ENCODE measurements at regions not wholly inside any gene's neighbourhood (a gene's known extent, or its start where the extent isn't known, plus 50 kb on each side); places are given as distances from the start of the nearest gene placed in this dataset.
"Not testable (repeated sequence)": the region's sequence is repeated elsewhere in the genome, so short reads cannot be mapped to it uniquely, and the experiment has no call there.

DNA sequence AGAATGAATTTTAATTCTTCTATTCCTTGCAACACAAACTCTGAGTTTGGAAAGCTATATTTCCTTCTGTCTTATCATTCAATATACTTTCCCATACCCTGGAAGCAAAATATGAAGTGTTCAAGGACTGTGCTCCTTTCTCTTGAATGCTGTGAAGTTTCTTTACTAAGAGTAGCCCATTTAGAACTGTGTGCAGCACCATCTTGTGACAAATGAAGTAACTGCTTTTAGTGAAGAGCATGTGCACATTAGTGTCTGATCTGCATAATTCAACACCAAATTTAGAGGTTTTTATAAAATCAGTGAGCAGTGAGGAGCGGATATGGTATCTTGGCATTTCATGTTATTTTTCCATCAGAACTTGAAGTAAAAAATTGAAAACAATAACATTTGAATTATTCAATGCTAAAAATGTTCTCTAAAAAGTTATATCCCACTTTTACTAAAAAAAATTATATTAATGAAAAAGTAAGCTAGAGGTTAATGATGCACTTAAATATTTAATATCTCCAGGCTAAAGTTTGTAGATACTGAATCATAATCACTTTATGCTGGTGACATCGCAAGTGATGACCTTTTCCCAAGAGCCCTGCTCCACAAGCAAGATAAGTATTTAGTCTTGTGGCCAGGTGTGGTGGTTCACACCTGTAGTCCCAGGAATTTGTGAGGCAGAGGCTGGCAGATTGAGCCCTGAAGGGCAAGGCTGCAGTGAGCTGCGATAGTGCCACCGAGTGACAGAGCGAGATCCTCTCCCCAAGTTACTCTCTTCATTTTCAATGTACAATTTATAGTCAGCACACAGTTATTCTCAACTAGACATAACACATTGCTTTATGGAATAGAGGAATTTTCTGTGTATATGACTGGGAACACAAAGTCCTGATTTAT lies 108.8 kb upstream of the PCLO start:
- Histone ChIP-seq H3K27ac (no peak overlapping the region), H3K4me3 (no peak overlapping the region), H3K36me3 (no peaks in the 10 kb centered on the region), H3K4me1 (peaks cover 0 to 14% (median 7%) of the 10 kb centered on the region in 4 donors), H3K27me3 (no peaks in the 10 kb centered on the region), H3K9me3 (no peaks in the 10 kb centered on the region)
- DNase-seq, result no peak
- TF ChIP-seq POLR2A (IDR thresholded peaks at IDR 0.05) (no peak), POLR2AphosphoS5 (IDR thresholded peaks at IDR 0.05) (no peak), EP300 (IDR thresholded peaks at IDR 0.05; ENCODE audit: low read depth) (no peak)
- TF ChIP-seq, protein P1, sequence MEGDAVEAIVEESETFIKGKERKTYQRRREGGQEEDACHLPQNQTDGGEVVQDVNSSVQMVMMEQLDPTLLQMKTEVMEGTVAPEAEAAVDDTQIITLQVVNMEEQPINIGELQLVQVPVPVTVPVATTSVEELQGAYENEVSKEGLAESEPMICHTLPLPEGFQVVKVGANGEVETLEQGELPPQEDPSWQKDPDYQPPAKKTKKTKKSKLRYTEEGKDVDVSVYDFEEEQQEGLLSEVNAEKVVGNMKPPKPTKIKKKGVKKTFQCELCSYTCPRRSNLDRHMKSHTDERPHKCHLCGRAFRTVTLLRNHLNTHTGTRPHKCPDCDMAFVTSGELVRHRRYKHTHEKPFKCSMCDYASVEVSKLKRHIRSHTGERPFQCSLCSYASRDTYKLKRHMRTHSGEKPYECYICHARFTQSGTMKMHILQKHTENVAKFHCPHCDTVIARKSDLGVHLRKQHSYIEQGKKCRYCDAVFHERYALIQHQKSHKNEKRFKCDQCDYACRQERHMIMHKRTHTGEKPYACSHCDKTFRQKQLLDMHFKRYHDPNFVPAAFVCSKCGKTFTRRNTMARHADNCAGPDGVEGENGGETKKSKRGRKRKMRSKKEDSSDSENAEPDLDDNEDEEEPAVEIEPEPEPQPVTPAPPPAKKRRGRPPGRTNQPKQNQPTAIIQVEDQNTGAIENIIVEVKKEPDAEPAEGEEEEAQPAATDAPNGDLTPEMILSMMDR (IDR thresholded peaks at IDR 0.05), result peak; percentile 20 to 36 (median 25)
- WGBS, 2 donors (ENCODE audit: low coverage in 1 of 2), result 76 to 79% methylated on average over 3 to 5 of the region's 5 CpGs
- in situ Hi-C loops (cut with MboI; ENCODE audit: low pct_ligation_motif_present in 1 of 4, low pct_unique_long_range_greater_than_20kb in 1 of 4, low sequenced_read_pairs in 3 of 4), result loop anchor here in 1 of 4 donors (25.0 kb wide), 1 partner anchor 459 kb away; no protein-coding TSS in a partner anchor
- intact Hi-C loops (cut with DNase I; ENCODE audit: low total_unique reads), result no loop called here

GRCh38 chr7:83270407-83270806 lies 107.7 kb upstream of the PCLO start:
- Histone ChIP-seq H3K4me3 (no peak overlapping the region), H3K9me3 (no peaks in the 10 kb centered on the region), H3K4me1 (peaks cover 0 to 14% (median 7%) of the 10 kb centered on the region in 4 donors), H3K27me3 (no peaks in the 10 kb centered on the region), H3K27ac (no peak overlapping the region), H3K36me3 (no peaks in the 10 kb centered on the region)
- DNase-seq, result no peak
- TF ChIP-seq, protein P1 (IDR thresholded peaks at IDR 0.05), result no peak
- TF ChIP-seq POLR2A (IDR thresholded peaks at IDR 0.05), result no peak
- TF ChIP-seq POLR2AphosphoS5 (IDR thresholded peaks at IDR 0.05), result no peak
- TF ChIP-seq EP300 (IDR thresholded peaks at IDR 0.05; ENCODE audit: low read depth), result no peak
- intact Hi-C loops (cut with DNase I; ENCODE audit: low total_unique reads) (no loop called here), in situ Hi-C loops (cut with MboI; ENCODE audit: low pct_ligation_motif_present in 1 of 4, low pct_unique_long_range_greater_than_20kb in 1 of 4, low sequenced_read_pairs in 3 of 4) (loop anchor here in 1 of 4 donors (25.0 kb wide), 1 partner anchor 458 kb away; no protein-coding TSS in a partner anchor)
- WGBS, 2 donors (ENCODE audit: low coverage in 1 of 2), result 79 to 81% methylated on average over 3 of the region's 3 CpGs

GRCh38 chr7:83267141-83267631 lies 104.5 kb upstream of the PCLO start:
- Histone ChIP-seq H3K4me1 (peaks cover 0 to 14% (median 7%) of the 10 kb centered on the region in 4 donors), H3K36me3 (no peaks in the 10 kb centered on the region), H3K4me3 (no peak overlapping the region), H3K27me3 (no peaks in the 10 kb centered on the region), H3K27ac (no peak overlapping the region), H3K9me3 (no peaks in the 10 kb centered on the region)
- 31 to 38% methylated on average over 1 to 2 of the region's 2 CpGs for WGBS, 2 donors (ENCODE audit: low coverage in 1 of 2)
- in situ Hi-C loops (cut with MboI; ENCODE audit: low pct_ligation_motif_present in 1 of 4, low pct_unique_long_range_greater_than_20kb in 1 of 4, low sequenced_read_pairs in 3 of 4), result loop anchor here in 1 of 4 donors (25.0 kb wide), 1 partner anchor 455 kb away; no protein-coding TSS in a partner anchor
- TF ChIP-seq EP300 (IDR thresholded peaks at IDR 0.05; ENCODE audit: low read depth), result no peak
- peak in 1 of 3 donors; percentile 30 for TF ChIP-seq POLR2AphosphoS5 (IDR thresholded peaks at IDR 0.05)
- intact Hi-C loops (cut with DNase I; ENCODE audit: low total_unique reads), result no loop called here
- DNase-seq, result no peak

DNA sequence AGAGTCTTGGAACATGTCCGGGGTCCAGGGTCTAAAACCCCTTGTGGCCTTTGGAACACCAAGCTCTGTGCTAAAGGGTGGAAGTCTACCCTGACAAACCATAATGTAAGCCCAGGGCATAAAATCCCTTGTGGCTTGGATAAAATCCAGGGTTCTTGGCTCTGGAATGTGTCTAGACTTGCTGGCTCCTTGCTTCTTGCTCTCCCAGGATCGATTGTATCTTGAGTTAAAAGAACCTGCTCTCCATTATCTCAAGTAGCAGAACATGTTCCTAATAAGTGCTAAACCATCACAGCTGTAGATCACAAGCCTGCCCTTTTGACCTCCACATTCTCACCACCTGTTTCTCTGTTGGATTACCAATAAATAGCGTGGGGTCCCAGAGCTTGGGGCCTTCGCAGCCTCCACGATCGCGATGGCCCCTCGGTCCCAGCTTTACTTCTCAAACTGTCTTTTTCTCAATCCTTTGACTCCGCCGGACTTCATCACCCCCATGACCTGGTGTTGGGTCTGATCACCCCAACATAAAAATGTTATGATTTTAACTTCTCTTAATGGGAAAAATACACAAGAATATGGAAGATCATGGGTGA lies 100.9 kb upstream of the PCLO start:
- H3K9me3 ChIP-seq; DNase-seq; H3K27me3 ChIP-seq; H3K27ac ChIP-seq; H3K4me3 ChIP-seq; H3K36me3 ChIP-seq; intact Hi-C loops (cut with DNase I; ENCODE audit: low total_unique reads): not testable (repeated sequence)
- in situ Hi-C loops (cut with MboI; ENCODE audit: low pct_ligation_motif_present in 1 of 4, low pct_unique_long_range_greater_than_20kb in 1 of 4, low sequenced_read_pairs in 3 of 4), result loop anchor here in 1 of 4 donors (25.0 kb wide), 1 partner anchor 451 kb away; no protein-coding TSS in a partner anchor
- WGBS, 2 donors (ENCODE audit: low coverage in 1 of 2), result 87% methylated on average over 8 to 10 of the region's 10 CpGs
- peaks cover 0 to 14% (median 7%) of the 10 kb centered on the region in 4 donors for H3K4me1 ChIP-seq

DNA sequence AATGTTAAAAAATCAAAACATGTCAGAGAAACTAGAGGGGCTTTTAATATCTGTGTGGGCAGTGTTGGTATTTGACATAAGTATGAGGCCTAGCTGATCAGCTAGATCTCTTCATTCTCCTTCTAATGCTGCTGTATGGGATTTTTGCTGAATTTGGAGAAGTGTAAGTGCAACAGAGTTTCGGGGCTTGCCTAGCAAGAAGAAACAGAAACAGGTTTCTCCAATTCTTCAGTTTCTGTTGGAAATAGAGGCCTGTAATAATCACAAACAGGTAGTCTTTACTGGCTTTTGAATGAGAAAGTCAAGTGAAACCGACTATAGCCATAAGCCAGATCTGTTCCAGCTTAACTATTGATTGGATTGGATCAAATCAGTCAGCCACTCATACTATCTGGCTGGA lies 96.4 kb upstream of the PCLO start:
- H3K4me1 ChIP-seq, result no peaks in the 10 kb centered on the region
- in situ Hi-C loops (cut with MboI; ENCODE audit: low pct_ligation_motif_present in 1 of 4, low pct_unique_long_range_greater_than_20kb in 1 of 4, low sequenced_read_pairs in 3 of 4), result loop anchor here in 1 of 4 donors (25.0 kb wide), 1 partner anchor 447 kb away; no protein-coding TSS in a partner anchor
- no peak overlapping the region for H3K27ac ChIP-seq
- no peak for DNase-seq
- 76 to 84% methylated on average over 2 of the region's 2 CpGs for WGBS, 2 donors (ENCODE audit: low coverage in 1 of 2)
- H3K36me3 ChIP-seq, result no peaks in the 10 kb centered on the region
- TF ChIP-seq EP300 (IDR thresholded peaks at IDR 0.05; ENCODE audit: low read depth) (no peak), POLR2A (IDR thresholded peaks at IDR 0.05) (no peak), POLR2AphosphoS5 (IDR thresholded peaks at IDR 0.05) (no peak)
- TF ChIP-seq, protein P1 (IDR thresholded peaks at IDR 0.05), result no peak
- H3K9me3 ChIP-seq, result no peaks in the 10 kb centered on the region
- intact Hi-C loops (cut with DNase I; ENCODE audit: low total_unique reads), result no loop called here
- no peaks in the 10 kb centered on the region for H3K27me3 ChIP-seq
- H3K4me3 ChIP-seq, result no peak overlapping the region
